ENCODE measurements at regions not wholly inside any gene's neighbourhood (a gene's known extent, or its start where the extent isn't known, plus 50 kb on each side); places are given as distances from the start of the nearest gene placed in this dataset.

DNA sequence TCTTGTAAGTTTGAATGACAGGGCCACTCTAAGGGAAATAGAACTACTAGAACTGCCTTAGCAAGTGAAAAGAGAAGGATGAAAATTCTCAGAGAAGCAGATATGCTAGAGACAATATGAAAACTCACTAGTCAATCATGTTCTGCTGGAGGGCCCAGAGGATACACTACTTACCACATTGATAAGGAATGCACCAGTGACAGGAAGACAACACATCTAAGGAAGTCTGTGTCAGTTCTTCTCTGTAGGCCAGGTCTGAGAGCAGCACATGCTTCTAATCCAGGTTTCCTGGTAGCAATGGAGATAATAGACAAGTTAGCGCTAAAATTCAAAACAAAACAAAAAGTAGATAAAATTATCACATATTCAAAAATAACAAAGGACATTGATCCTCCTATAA, 235.2 kb upstream of the AKR1E2 start:
- no peaks in the 10 kb centered on the region for H3K4me1 ChIP-seq (ENCODE audit: control insufficient read depth, extremely low read depth, insufficient read depth, low read length)
- H3K27me3 ChIP-seq (ENCODE audit: control insufficient read depth, extremely low read depth, insufficient read depth, low read length) = no peaks in the 10 kb centered on the region
- no peaks in the 10 kb centered on the region for H4K20me1 ChIP-seq (ENCODE audit: control insufficient read depth, extremely low read depth, insufficient read depth, low read length)
- H3K9ac ChIP-seq (ENCODE audit: control insufficient read depth, extremely low read depth, insufficient read depth, low read length) = no peak overlapping the region
- no peak overlapping the region for H2AFZ ChIP-seq (ENCODE audit: control insufficient read depth, low read length)
- no peak overlapping the region for H3K4me3 ChIP-seq (ENCODE audit: control insufficient read depth in 2 of 3, extremely low read depth in 1 of 3, insufficient read depth in 2 of 3, low read depth in 1 of 3, low read length in 3 of 3)
- H3K27ac ChIP-seq (ENCODE audit: control insufficient read depth, insufficient read depth, low read length) = no peak overlapping the region
- H3K9me1 ChIP-seq (ENCODE audit: control insufficient read depth, extremely low read depth, insufficient read depth, low read length) = no peaks in the 10 kb centered on the region
- FAIRE-seq (peak; percentile 29), DNase-seq (ENCODE audit: low read depth, low spot score) (no peak)
- dilution Hi-C loops (cut with MboI; ENCODE audit: extremely low pct_ligation_motif_present, low sequenced_read_pairs) = no loop called here
- TF ChIP-seq EZH2 (IDR thresholded peaks at IDR 0.05; ENCODE audit: low read length) (no peak), CTCF (optimal IDR thresholded peaks at IDR 0.05 in 1 of 3, IDR thresholded peaks at IDR 0.05 in 1 of 3, conservative IDR thresholded peaks at IDR 0.05 in 1 of 3; ENCODE audit: extremely low read depth in 1 of 3, insufficient read depth in 2 of 3, low read length in 3 of 3) (no peak)
- no peaks in the 10 kb centered on the region for H3K79me2 ChIP-seq (ENCODE audit: control insufficient read depth, insufficient read depth, low read length)
- H3K36me3 ChIP-seq (ENCODE audit: control insufficient read depth in 2 of 2, extremely low read depth in 1 of 2, insufficient read depth in 2 of 2, low read length in 2 of 2) = no peaks in the 10 kb centered on the region
- H3K4me2 ChIP-seq (ENCODE audit: control insufficient read depth, extremely low read depth, insufficient read depth, low read depth, low read length) = no peak overlapping the region
- no peaks in the 10 kb centered on the region for H3K9me3 ChIP-seq (ENCODE audit: control insufficient read depth, low read depth, low read length)

DNA sequence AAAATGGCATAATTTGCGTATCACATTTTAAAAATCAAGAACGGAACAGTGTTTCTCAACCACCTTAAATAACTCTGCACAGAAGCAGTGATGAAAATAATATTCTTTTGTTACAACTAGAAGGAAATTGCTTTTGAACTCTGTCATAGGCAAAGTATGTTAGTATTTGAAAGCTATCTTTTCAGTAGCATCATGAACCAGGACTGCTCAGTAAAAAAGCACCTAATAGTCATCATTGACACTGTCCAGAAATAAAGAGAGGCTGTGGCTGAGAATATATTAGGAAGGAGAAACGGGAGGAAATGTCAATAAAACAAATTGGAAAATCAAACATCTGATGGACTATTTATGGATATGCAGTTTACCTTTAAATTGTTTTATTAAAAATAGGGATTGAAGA, 237.2 kb upstream of the AKR1E2 start:
- DNase-seq (ENCODE audit: low read depth, low spot score) = no peak
- TF ChIP-seq CTCF (optimal IDR thresholded peaks at IDR 0.05 in 1 of 3, IDR thresholded peaks at IDR 0.05 in 1 of 3, conservative IDR thresholded peaks at IDR 0.05 in 1 of 3; ENCODE audit: extremely low read depth in 1 of 3, insufficient read depth in 2 of 3, low read length in 3 of 3) (no peak), EZH2 (IDR thresholded peaks at IDR 0.05; ENCODE audit: low read length) (no peak)
- dilution Hi-C loops (cut with MboI; ENCODE audit: extremely low pct_ligation_motif_present, low sequenced_read_pairs) = no loop called here
- no peak overlapping the region for H3K27ac ChIP-seq (ENCODE audit: control insufficient read depth, insufficient read depth, low read length)
- no peaks in the 10 kb centered on the region for H3K9me1 ChIP-seq (ENCODE audit: control insufficient read depth, extremely low read depth, insufficient read depth, low read length)
- FAIRE-seq = no peak
- no peaks in the 10 kb centered on the region for H3K9me3 ChIP-seq (ENCODE audit: control insufficient read depth, low read depth, low read length)
- no peak overlapping the region for H3K4me2 ChIP-seq (ENCODE audit: control insufficient read depth, extremely low read depth, insufficient read depth, low read depth, low read length)
- H3K36me3 ChIP-seq (ENCODE audit: control insufficient read depth in 2 of 2, extremely low read depth in 1 of 2, insufficient read depth in 2 of 2, low read length in 2 of 2) = no peaks in the 10 kb centered on the region
- no peaks in the 10 kb centered on the region for H4K20me1 ChIP-seq (ENCODE audit: control insufficient read depth, extremely low read depth, insufficient read depth, low read length)
- H3K9ac ChIP-seq (ENCODE audit: control insufficient read depth, extremely low read depth, insufficient read depth, low read length) = no peak overlapping the region
- H3K4me3 ChIP-seq (ENCODE audit: control insufficient read depth in 2 of 3, extremely low read depth in 1 of 3, insufficient read depth in 2 of 3, low read depth in 1 of 3, low read length in 3 of 3) = no peak overlapping the region
- no peaks in the 10 kb centered on the region for H3K4me1 ChIP-seq (ENCODE audit: control insufficient read depth, extremely low read depth, insufficient read depth, low read length)
- H3K79me2 ChIP-seq (ENCODE audit: control insufficient read depth, insufficient read depth, low read length) = no peaks in the 10 kb centered on the region
- H2AFZ ChIP-seq (ENCODE audit: control insufficient read depth, low read length) = no peak overlapping the region
- H3K27me3 ChIP-seq (ENCODE audit: control insufficient read depth, extremely low read depth, insufficient read depth, low read length) = no peaks in the 10 kb centered on the region

Data from keratinocyte (primary cell).